ACC112 (cell line): ENCODE measurements at regions not wholly inside any gene's neighbourhood (a gene's known extent, or its start where the extent isn't known, plus 50 kb on each side); places are given as distances from the start of the nearest gene placed in this dataset.

Source experiments
- H2AFZ ChIP-seq: fragments of 200-600 bp; sonication (generic); one replicate; pipeline ENCODE4 v1.6.0; 2017; ENCODE audit warnings: antibody characterized with exemption, low read length; ENCODE audit not compliant: unreplicated experiment
- H3K27ac ChIP-seq: fragments of 200-600 bp; sonication (generic); 2 replicates; pipeline ENCODE4 v1.5.1; 2014; ENCODE audit warnings: low read depth, mild to moderate bottlenecking, antibody characterized with exemption, low read length, moderate library complexity
- H3K27me3 ChIP-seq: fragments of 200-600 bp; sonication (generic); 2 replicates; pipeline ENCODE4 v1.6.1; 2014; ENCODE audit warnings: mild to moderate bottlenecking, antibody characterized with exemption, low read length, moderate library complexity, mixed read lengths; ENCODE audit not compliant: insufficient read depth
- H3K36me3 ChIP-seq: fragments of 200-600 bp; sonication (generic); 2 replicates; pipeline ENCODE4 v1.6.1; 2016; ENCODE audit warnings: mild to moderate bottlenecking, antibody characterized with exemption, low read length, moderate library complexity, mixed read lengths; ENCODE audit not compliant: insufficient read depth
- H3K4me1 ChIP-seq: fragments of 200-600 bp; sonication (generic); one replicate; pipeline ENCODE4 v1.6.1; 2016; ENCODE audit warnings: low read length, mixed read lengths; ENCODE audit not compliant: insufficient read depth, unreplicated experiment, control insufficient read depth
- H3K4me3 ChIP-seq: fragments of 200-600 bp; sonication (generic); 2 replicates; pipeline ENCODE4 v1.5.1; 2014; ENCODE audit warnings: mild to moderate bottlenecking, low read depth, low read length
- H3K79me2 ChIP-seq: fragments of 200-600 bp; sonication (generic); one replicate; pipeline ENCODE4 v1.6.0; 2016; ENCODE audit warnings: low read length; ENCODE audit not compliant: control insufficient read depth, unreplicated experiment, insufficient read depth

DNA sequence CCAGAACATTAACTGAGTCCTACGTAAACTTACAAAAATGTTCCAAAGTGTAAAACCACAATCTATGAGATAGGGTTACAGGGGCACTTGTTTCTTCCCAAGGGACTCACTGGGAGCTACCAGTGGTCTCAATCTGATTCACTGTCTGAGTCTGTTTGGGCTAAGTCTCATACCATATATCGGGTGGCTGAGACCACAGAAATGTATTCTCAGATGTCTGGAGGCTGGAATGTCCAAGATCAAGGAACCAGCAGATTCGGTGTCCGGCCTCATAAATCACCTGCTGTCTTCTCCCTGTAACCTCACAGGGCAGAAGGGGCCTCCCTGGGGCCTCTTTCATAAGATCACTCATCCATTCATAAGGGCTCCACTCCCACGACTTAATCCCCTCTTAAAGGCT is 616.3 kb upstream of the TMEM132C start:
- H3K27me3 ChIP-seq = no peaks in the 10 kb centered on the region

GRCh38 chr12:127652281-127652680 is 614.7 kb upstream of the TMEM132C start:
- Histone ChIP-seq H3K4me3 (no peak overlapping the region), H3K27me3 (no peaks in the 10 kb centered on the region), H3K36me3 (no peaks in the 10 kb centered on the region), H2AFZ (no peak overlapping the region), H3K27ac (no peak overlapping the region), H3K79me2 (no peaks in the 10 kb centered on the region), H3K4me1 (no peaks in the 10 kb centered on the region)

More for the DNA sequence above, 616.3 kb upstream of the TMEM132C start:
- Histone ChIP-seq H3K27ac (no peak overlapping the region), H3K36me3 (no peaks in the 10 kb centered on the region), H3K4me1 (no peaks in the 10 kb centered on the region), H3K79me2 (no peaks in the 10 kb centered on the region), H2AFZ (no peak overlapping the region), H3K4me3 (no peak overlapping the region)

- H3K27me3 ChIP-seq = no peaks in the 10 kb centered on the region
- no peaks in the 10 kb centered on the region for H3K36me3 ChIP-seq
- H3K4me1 ChIP-seq = no peaks in the 10 kb centered on the region
- no peaks in the 10 kb centered on the region for H3K79me2 ChIP-seq
- no peak overlapping the region for H3K27ac ChIP-seq
- H2AFZ ChIP-seq = no peak overlapping the region
- no peak overlapping the region for H3K4me3 ChIP-seq
These were observed 612.5 kb upstream of the TMEM132C start for GRCh38 chr12:127654383-127654985.

DNA sequence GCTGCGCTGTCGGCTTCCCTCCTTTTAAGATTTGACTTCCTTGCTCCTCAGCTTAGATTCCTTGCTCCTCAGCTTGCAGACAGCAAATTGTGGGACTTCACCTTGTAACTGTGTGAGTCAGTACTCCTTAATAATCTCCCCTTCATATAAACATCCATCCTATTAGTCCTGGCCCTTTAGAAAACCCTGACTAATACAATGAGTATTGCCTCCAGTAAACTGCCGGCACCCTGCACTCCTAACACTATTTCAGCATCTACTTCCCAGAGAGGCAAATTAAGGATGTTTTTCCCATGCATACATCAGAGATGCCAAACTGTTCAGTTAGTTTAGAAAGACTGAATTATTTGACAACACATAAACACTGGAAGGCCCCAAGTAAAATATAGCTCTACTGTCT is 611.3 kb upstream of the TMEM132C start:
- H3K27ac ChIP-seq = no peak overlapping the region
- no peaks in the 10 kb centered on the region for H3K27me3 ChIP-seq

GRCh38 chr12:127656266-127656665 is 610.7 kb upstream of the TMEM132C start:
- Histone ChIP-seq H3K36me3 (no peaks in the 10 kb centered on the region), H2AFZ (no peak overlapping the region), H3K27me3 (no peaks in the 10 kb centered on the region), H3K4me3 (no peak overlapping the region), H3K4me1 (no peaks in the 10 kb centered on the region), H3K79me2 (no peaks in the 10 kb centered on the region), H3K27ac (no peak overlapping the region)

More for the DNA sequence above, 611.3 kb upstream of the TMEM132C start:
- H3K4me3 ChIP-seq = no peak overlapping the region
- H2AFZ ChIP-seq = no peak overlapping the region
- no peaks in the 10 kb centered on the region for H3K36me3 ChIP-seq
- no peaks in the 10 kb centered on the region for H3K4me1 ChIP-seq
- H3K79me2 ChIP-seq = no peaks in the 10 kb centered on the region

GRCh38 chr12:127657036-127657435 is 609.9 kb upstream of the TMEM132C start:
- H3K36me3 ChIP-seq = no peaks in the 10 kb centered on the region
- H3K27me3 ChIP-seq = no peaks in the 10 kb centered on the region
- H3K4me1 ChIP-seq = no peaks in the 10 kb centered on the region
- no peak overlapping the region for H3K27ac ChIP-seq
- no peaks in the 10 kb centered on the region for H3K79me2 ChIP-seq
- no peak overlapping the region for H2AFZ ChIP-seq
- no peak overlapping the region for H3K4me3 ChIP-seq

DNA sequence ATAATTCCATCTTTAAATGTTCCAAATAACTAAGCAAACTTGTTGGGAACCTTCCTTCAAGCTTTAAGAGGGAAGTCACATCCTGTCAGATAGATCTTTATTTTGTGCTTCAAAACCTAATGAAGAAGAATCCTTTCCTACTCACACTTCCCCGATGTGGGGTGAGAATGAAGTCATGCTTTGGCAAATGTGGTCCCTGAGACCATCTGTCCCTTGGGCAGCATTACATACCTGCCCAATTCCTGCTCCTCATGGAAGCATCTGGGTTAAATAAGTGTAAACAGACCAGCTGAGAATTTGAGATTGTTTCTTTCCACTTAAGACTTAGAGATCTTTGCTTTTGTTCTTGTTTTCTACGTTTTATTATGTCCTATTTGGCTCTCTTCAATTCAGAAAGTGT is 606.0 kb upstream of the TMEM132C start:
- H3K4me3 ChIP-seq = no peak overlapping the region
- H3K4me1 ChIP-seq = no peaks in the 10 kb centered on the region
- no peaks in the 10 kb centered on the region for H3K79me2 ChIP-seq
- no peak overlapping the region for H2AFZ ChIP-seq
- no peaks in the 10 kb centered on the region for H3K36me3 ChIP-seq
- H3K27me3 ChIP-seq = peaks cover 9% of the 10 kb centered on the region; the same call in 1 of the 2 replicates
- no peak overlapping the region for H3K27ac ChIP-seq

DNA sequence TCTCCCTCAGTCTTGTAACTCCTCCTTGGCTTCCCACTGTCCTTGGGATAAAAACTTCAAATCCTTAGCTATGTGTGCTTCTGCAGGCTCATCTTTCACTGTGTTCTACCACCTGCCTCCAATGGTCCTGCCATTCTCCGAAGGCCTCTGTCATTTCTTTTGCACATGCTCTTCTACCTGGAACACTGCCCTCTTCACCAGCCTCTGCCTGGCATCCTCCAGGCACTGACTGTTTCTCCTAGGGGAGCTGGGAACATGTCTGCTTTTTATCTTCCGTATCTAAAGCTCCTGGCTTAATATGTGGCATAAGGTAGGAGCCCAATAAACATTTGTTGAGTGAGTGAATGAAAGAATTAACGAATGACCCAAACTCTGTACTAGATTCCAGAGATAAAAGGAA is 603.3 kb upstream of the TMEM132C start:
- Histone ChIP-seq H3K4me1 (no peaks in the 10 kb centered on the region), H3K4me3 (no peak overlapping the region), H3K36me3 (no peaks in the 10 kb centered on the region), H3K79me2 (no peaks in the 10 kb centered on the region), H2AFZ (no peak overlapping the region), H3K27me3 (peaks cover 17% of the 10 kb centered on the region), H3K27ac (no peak overlapping the region)

GRCh38 chr12:127664901-127665300 is 602.1 kb upstream of the TMEM132C start:
- no peak overlapping the region for H2AFZ ChIP-seq
- no peaks in the 10 kb centered on the region for H3K36me3 ChIP-seq
- no peaks in the 10 kb centered on the region for H3K4me1 ChIP-seq
- no peak overlapping the region for H3K27ac ChIP-seq
- H3K4me3 ChIP-seq = no peak overlapping the region
- peaks cover 17% of the 10 kb centered on the region for H3K27me3 ChIP-seq
- no peaks in the 10 kb centered on the region for H3K79me2 ChIP-seq

- Histone ChIP-seq H3K36me3 (no peaks in the 10 kb centered on the region), H3K4me1 (no peaks in the 10 kb centered on the region), H3K27me3 (peaks cover 17% of the 10 kb centered on the region), H3K27ac (no peak overlapping the region), H3K4me3 (no peak overlapping the region), H3K79me2 (no peaks in the 10 kb centered on the region), H2AFZ (no peak overlapping the region)
These were observed 599.8 kb upstream of the TMEM132C start for GRCh38 chr12:127667131-127667685.

GRCh38 chr12:127670294-127670693 is 596.7 kb upstream of the TMEM132C start:
- Histone ChIP-seq H3K4me3 (no peak overlapping the region), H3K36me3 (no peaks in the 10 kb centered on the region), H3K4me1 (no peaks in the 10 kb centered on the region), H3K79me2 (no peaks in the 10 kb centered on the region), H3K27me3 (peaks cover 11% of the 10 kb centered on the region), H3K27ac (no peak overlapping the region), H2AFZ (no peak overlapping the region)
